ENCODE measurements at regions not wholly inside any gene's neighbourhood (a gene's known extent, or its start where the extent isn't known, plus 50 kb on each side); places are given as distances from the start of the nearest gene placed in this dataset.

- TF ChIP-seq, protein P1, sequence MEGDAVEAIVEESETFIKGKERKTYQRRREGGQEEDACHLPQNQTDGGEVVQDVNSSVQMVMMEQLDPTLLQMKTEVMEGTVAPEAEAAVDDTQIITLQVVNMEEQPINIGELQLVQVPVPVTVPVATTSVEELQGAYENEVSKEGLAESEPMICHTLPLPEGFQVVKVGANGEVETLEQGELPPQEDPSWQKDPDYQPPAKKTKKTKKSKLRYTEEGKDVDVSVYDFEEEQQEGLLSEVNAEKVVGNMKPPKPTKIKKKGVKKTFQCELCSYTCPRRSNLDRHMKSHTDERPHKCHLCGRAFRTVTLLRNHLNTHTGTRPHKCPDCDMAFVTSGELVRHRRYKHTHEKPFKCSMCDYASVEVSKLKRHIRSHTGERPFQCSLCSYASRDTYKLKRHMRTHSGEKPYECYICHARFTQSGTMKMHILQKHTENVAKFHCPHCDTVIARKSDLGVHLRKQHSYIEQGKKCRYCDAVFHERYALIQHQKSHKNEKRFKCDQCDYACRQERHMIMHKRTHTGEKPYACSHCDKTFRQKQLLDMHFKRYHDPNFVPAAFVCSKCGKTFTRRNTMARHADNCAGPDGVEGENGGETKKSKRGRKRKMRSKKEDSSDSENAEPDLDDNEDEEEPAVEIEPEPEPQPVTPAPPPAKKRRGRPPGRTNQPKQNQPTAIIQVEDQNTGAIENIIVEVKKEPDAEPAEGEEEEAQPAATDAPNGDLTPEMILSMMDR (conservative IDR thresholded peaks at IDR 0.05 in 1 of 2, IDR thresholded peaks at IDR 0.05 in 1 of 2; ENCODE audit: extremely low read depth in 1 of 2, insufficient read depth in 1 of 2, low read depth in 1 of 2, low read length in 2 of 2), result no peak
- no peak for TF ChIP-seq EZH2 (IDR thresholded peaks at IDR 0.05; ENCODE audit: borderline replicate concordance, low read length)
Observed at GRCh38 chr5:104189909-104190308, 627.3 kb upstream of the NUDT12 start.

Measured in mammary epithelial cell (primary cell).